ENCODE measurements at regions not wholly inside any gene's neighbourhood (a gene's known extent, or its start where the extent isn't known, plus 50 kb on each side); places are given as distances from the start of the nearest gene placed in this dataset.

- Histone ChIP-seq H3K9me3 (ENCODE audit: low read length) (no peaks in the 10 kb centered on the region), H3K27ac (ENCODE audit: low read depth, low read length) (no peak overlapping the region), H3K4me3 (ENCODE audit: low read depth in 1 of 2, low read length in 2 of 2) (no peak overlapping the region), H3K9ac (ENCODE audit: low read length) (no peak overlapping the region), H3K4me1 (ENCODE audit: insufficient read depth, low read length) (no peaks in the 10 kb centered on the region), H3K27me3 (ENCODE audit: control insufficient read depth in 1 of 2, insufficient read depth in 2 of 2, low read length in 2 of 2) (peaks cover 0 to 13% of the 10 kb centered on the region in 2 donors), H3K36me3 (ENCODE audit: insufficient read depth, low read length) (no peaks in the 10 kb centered on the region)
Observed at GRCh38 chr22:49449377-49449776, 378.3 kb downstream of the BRD1 start.

GRCh38 chr22:49448526-49448925 is 379.1 kb downstream of the BRD1 start:
- H3K36me3 ChIP-seq (ENCODE audit: insufficient read depth, low read length), result no peaks in the 10 kb centered on the region
- no peaks in the 10 kb centered on the region for H3K9me3 ChIP-seq (ENCODE audit: low read length)
- H3K4me1 ChIP-seq (ENCODE audit: insufficient read depth, low read length), result no peaks in the 10 kb centered on the region
- no peak overlapping the region for H3K4me3 ChIP-seq (ENCODE audit: low read depth in 1 of 2, low read length in 2 of 2)
- H3K9ac ChIP-seq (ENCODE audit: low read length), result no peak overlapping the region
- H3K27me3 ChIP-seq (ENCODE audit: control insufficient read depth in 1 of 2, insufficient read depth in 2 of 2, low read length in 2 of 2), result peaks cover 0 to 13% of the 10 kb centered on the region in 2 donors
- no peak overlapping the region for H3K27ac ChIP-seq (ENCODE audit: low read depth, low read length)

GRCh38 chr22:49447837-49448236 is 379.8 kb downstream of the BRD1 start:
- Histone ChIP-seq H3K27me3 (ENCODE audit: control insufficient read depth in 1 of 2, insufficient read depth in 2 of 2, low read length in 2 of 2) (peaks cover 0 to 13% of the 10 kb centered on the region in 2 donors), H3K4me1 (ENCODE audit: insufficient read depth, low read length) (no peaks in the 10 kb centered on the region), H3K4me3 (ENCODE audit: low read depth in 1 of 2, low read length in 2 of 2) (no peak overlapping the region), H3K9ac (ENCODE audit: low read length) (no peak overlapping the region), H3K27ac (ENCODE audit: low read depth, low read length) (no peak overlapping the region), H3K36me3 (ENCODE audit: insufficient read depth, low read length) (no peaks in the 10 kb centered on the region), H3K9me3 (ENCODE audit: low read length) (no peaks in the 10 kb centered on the region)

- no peak overlapping the region for H3K27ac ChIP-seq (ENCODE audit: low read depth, low read length)
- H3K27me3 ChIP-seq (ENCODE audit: control insufficient read depth in 1 of 2, insufficient read depth in 2 of 2, low read length in 2 of 2), result peaks cover 0 to 13% of the 10 kb centered on the region in 2 donors
- H3K36me3 ChIP-seq (ENCODE audit: insufficient read depth, low read length), result no peaks in the 10 kb centered on the region
Observed at GRCh38 chr22:49446759-49447710, 380.6 kb downstream of the BRD1 start.

GRCh38 chr22:49446145-49446758 is 381.4 kb downstream of the BRD1 start:
- H3K4me1 ChIP-seq (ENCODE audit: insufficient read depth, low read length), result no peaks in the 10 kb centered on the region

More at GRCh38 chr22:49446759-49447710, 380.6 kb downstream of the BRD1 start:
- no peaks in the 10 kb centered on the region for H3K4me1 ChIP-seq (ENCODE audit: insufficient read depth, low read length)
- no peaks in the 10 kb centered on the region for H3K9me3 ChIP-seq (ENCODE audit: low read length)
- no peak overlapping the region for H3K4me3 ChIP-seq (ENCODE audit: low read depth in 1 of 2, low read length in 2 of 2)
- H3K9ac ChIP-seq (ENCODE audit: low read length), result no peak overlapping the region

GRCh38 chr22:49444781-49445180 is 382.9 kb downstream of the BRD1 start:
- no peaks in the 10 kb centered on the region for H3K4me1 ChIP-seq (ENCODE audit: insufficient read depth, low read length)

More at GRCh38 chr22:49446145-49446758, 381.4 kb downstream of the BRD1 start:
- no peaks in the 10 kb centered on the region for H3K9me3 ChIP-seq (ENCODE audit: low read length)
- no peak overlapping the region for H3K27ac ChIP-seq (ENCODE audit: low read depth, low read length)
- H3K27me3 ChIP-seq (ENCODE audit: control insufficient read depth in 1 of 2, insufficient read depth in 2 of 2, low read length in 2 of 2), result peaks cover 0 to 13% of the 10 kb centered on the region in 2 donors
- H3K36me3 ChIP-seq (ENCODE audit: insufficient read depth, low read length), result no peaks in the 10 kb centered on the region
- no peak overlapping the region for H3K4me3 ChIP-seq (ENCODE audit: low read depth in 1 of 2, low read length in 2 of 2)
- H3K9ac ChIP-seq (ENCODE audit: low read length), result no peak overlapping the region

GRCh38 chr22:49440931-49441330 is 386.7 kb downstream of the BRD1 start:
- H3K4me1 ChIP-seq (ENCODE audit: insufficient read depth, low read length), result no peaks in the 10 kb centered on the region
- no peaks in the 10 kb centered on the region for H3K36me3 ChIP-seq (ENCODE audit: insufficient read depth, low read length)
- H3K9me3 ChIP-seq (ENCODE audit: low read length), result no peaks in the 10 kb centered on the region
- H3K4me3 ChIP-seq (ENCODE audit: low read depth in 1 of 2, low read length in 2 of 2), result no peak overlapping the region
- no peaks in the 10 kb centered on the region for H3K27me3 ChIP-seq (ENCODE audit: control insufficient read depth in 1 of 2, insufficient read depth in 2 of 2, low read length in 2 of 2)
- no peak overlapping the region for H3K27ac ChIP-seq (ENCODE audit: low read depth, low read length)
- H3K9ac ChIP-seq (ENCODE audit: low read length), result no peak overlapping the region

More at GRCh38 chr22:49444781-49445180, 382.9 kb downstream of the BRD1 start:
- Histone ChIP-seq H3K27me3 (ENCODE audit: control insufficient read depth in 1 of 2, insufficient read depth in 2 of 2, low read length in 2 of 2) (peaks cover 0 to 3% of the 10 kb centered on the region in 2 donors), H3K9ac (ENCODE audit: low read length) (no peak overlapping the region), H3K36me3 (ENCODE audit: insufficient read depth, low read length) (no peaks in the 10 kb centered on the region), H3K27ac (ENCODE audit: low read depth, low read length) (no peak overlapping the region), H3K9me3 (ENCODE audit: low read length) (no peaks in the 10 kb centered on the region), H3K4me3 (ENCODE audit: low read depth in 1 of 2, low read length in 2 of 2) (no peak overlapping the region)

GRCh38 chr22:49439373-49439772 is 388.3 kb downstream of the BRD1 start:
- Histone ChIP-seq H3K4me1 (ENCODE audit: insufficient read depth, low read length) (no peaks in the 10 kb centered on the region), H3K4me3 (ENCODE audit: low read depth in 1 of 2, low read length in 2 of 2) (no peak overlapping the region), H3K36me3 (ENCODE audit: insufficient read depth, low read length) (no peaks in the 10 kb centered on the region), H3K27me3 (ENCODE audit: control insufficient read depth in 1 of 2, insufficient read depth in 2 of 2, low read length in 2 of 2) (peaks cover 0 to under 1% of the 10 kb centered on the region in 2 donors), H3K9ac (ENCODE audit: low read length) (no peak overlapping the region), H3K9me3 (ENCODE audit: low read length) (no peaks in the 10 kb centered on the region), H3K27ac (ENCODE audit: low read depth, low read length) (no peak overlapping the region)

GRCh38 chr22:49437956-49438355 is 389.7 kb downstream of the BRD1 start:
- H3K27ac ChIP-seq (ENCODE audit: low read depth, low read length), result no peak overlapping the region
- no peaks in the 10 kb centered on the region for H3K4me1 ChIP-seq (ENCODE audit: insufficient read depth, low read length)
- no peak overlapping the region for H3K9ac ChIP-seq (ENCODE audit: low read length)
- no peak overlapping the region for H3K4me3 ChIP-seq (ENCODE audit: low read depth in 1 of 2, low read length in 2 of 2)
- peaks cover 0 to 6% of the 10 kb centered on the region in 2 donors for H3K27me3 ChIP-seq (ENCODE audit: control insufficient read depth in 1 of 2, insufficient read depth in 2 of 2, low read length in 2 of 2)
- H3K36me3 ChIP-seq (ENCODE audit: insufficient read depth, low read length), result no peaks in the 10 kb centered on the region
- H3K9me3 ChIP-seq (ENCODE audit: low read length), result no peaks in the 10 kb centered on the region

- Histone ChIP-seq H3K36me3 (ENCODE audit: insufficient read depth, low read length) (no peaks in the 10 kb centered on the region), H3K4me3 (ENCODE audit: low read depth in 1 of 2, low read length in 2 of 2) (no peak overlapping the region), H3K9me3 (ENCODE audit: low read length) (no peaks in the 10 kb centered on the region), H3K27ac (ENCODE audit: low read depth, low read length) (no peak overlapping the region), H3K4me1 (ENCODE audit: insufficient read depth, low read length) (no peaks in the 10 kb centered on the region), H3K27me3 (ENCODE audit: control insufficient read depth in 1 of 2, insufficient read depth in 2 of 2, low read length in 2 of 2) (peaks cover 0 to 10% of the 10 kb centered on the region in 2 donors), H3K9ac (ENCODE audit: low read length) (no peak overlapping the region)
Observed at GRCh38 chr22:49437356-49437755, 390.3 kb downstream of the BRD1 start.

- Histone ChIP-seq H3K4me1 (ENCODE audit: insufficient read depth, low read length) (no peaks in the 10 kb centered on the region), H3K27ac (ENCODE audit: low read depth, low read length) (no peak overlapping the region), H3K36me3 (ENCODE audit: insufficient read depth, low read length) (no peaks in the 10 kb centered on the region), H3K4me3 (ENCODE audit: low read depth in 1 of 2, low read length in 2 of 2) (no peak overlapping the region), H3K27me3 (ENCODE audit: control insufficient read depth in 1 of 2, insufficient read depth in 2 of 2, low read length in 2 of 2) (peaks cover 0 to 10% of the 10 kb centered on the region in 2 donors), H3K9ac (ENCODE audit: low read length) (no peak overlapping the region), H3K9me3 (ENCODE audit: low read length) (no peaks in the 10 kb centered on the region)
Observed at GRCh38 chr22:49436056-49436455, 391.6 kb downstream of the BRD1 start.
